MM.1S (cell line): ENCODE measurements at regions not wholly inside any gene's neighbourhood (a gene's known extent, or its start where the extent isn't known, plus 50 kb on each side); places are given as distances from the start of the nearest gene placed in this dataset.

Experiments used
- CTCF ChIP-seq: fragments of 300-600 bp; sonication (generic); IDR thresholded peaks from 2 replicates; pipeline ENCODE4 v1.5.1; 2016; ENCODE audit warnings: antibody characterized with exemption, low read length, mixed read lengths
- EZH2 ChIP-seq: fragments of 300-600 bp; sonication (generic); optimal IDR thresholded peaks from 2 replicates; pipeline ENCODE3; 2017; ENCODE audit warnings: low read depth, mild to moderate bottlenecking, antibody characterized with exemption, low read length, mixed read lengths
- EZH2phosphoT487 ChIP-seq: fragments of 300-600 bp; sonication (generic); IDR thresholded peaks from 2 replicates; pipeline ENCODE4 v1.6.1; 2018; ENCODE audit warnings: antibody characterized with exemption, low read length

- no peak for TF ChIP-seq CTCF
- no peak for TF ChIP-seq EZH2
- TF ChIP-seq EZH2phosphoT487 = no peak
Observed at GRCh38 chr2:10190255-10190654, 67.7 kb downstream of the RRM2 start.
